CD14-positive monocyte (primary cell): ENCODE measurements at regions not wholly inside any gene's neighbourhood (a gene's known extent, or its start where the extent isn't known, plus 50 kb on each side); places are given as distances from the start of the nearest gene placed in this dataset.

Source experiments
- DNase-seq, 3 donors: peaks; one replicate each; pipeline ENCODE4 v3.0.0-alpha.2; 2011 to 2022
- H2AFZ ChIP-seq: 2 replicates; pipeline ENCODE4 v1.6.0; 2012; ENCODE audit warnings: mild to moderate bottlenecking, low read depth, low read length, inconsistent platforms; ENCODE audit not compliant: insufficient read depth, poor library complexity, severe bottlenecking
- H3K27ac ChIP-seq, 2 donors: 1 replicate in 1 of 2; 2 replicates in 1 of 2; pipeline ENCODE4 v1.5.1; 2012 to 2013; ENCODE audit warnings: low read length in 2 of 2, control low read depth in 1 of 2, inconsistent platforms in 1 of 2, low read depth in 1 of 2, mild to moderate bottlenecking in 1 of 2
- H3K27me3 ChIP-seq, 2 donors: one replicate each; pipeline versions ENCODE4 v1.6.0 to v1.6.1; 2011 to 2013; ENCODE audit warnings: low read length in 2 of 2; ENCODE audit not compliant: control insufficient read depth in 2 of 2, insufficient read depth in 2 of 2
- H3K36me3 ChIP-seq, 2 donors: replicated peaks in 1 of 2; 1 replicate in 1 of 2; 2 replicates in 1 of 2; pipeline versions ENCODE4 v1.5.1 to v1.6.1; 2012 to 2013; ENCODE audit warnings: low read length in 2 of 2, control low read depth in 1 of 2, inconsistent platforms in 1 of 2, mild to moderate bottlenecking in 1 of 2; ENCODE audit not compliant: insufficient read depth in 2 of 2, control insufficient read depth in 1 of 2
- H3K4me1 ChIP-seq, 2 donors: 1 replicate in 1 of 2; 2 replicates in 1 of 2; pipeline versions ENCODE4 v1.5.1 to v1.6.1; 2012 to 2013; ENCODE audit warnings: low read length in 2 of 2, control low read depth in 1 of 2, inconsistent platforms in 1 of 2, mild to moderate bottlenecking in 1 of 2, moderate library complexity in 1 of 2; ENCODE audit not compliant: insufficient read depth in 2 of 2, control insufficient read depth in 1 of 2
- H3K4me2 ChIP-seq: replicated peaks from 2 replicates; pipeline ENCODE3; 2012; ENCODE audit warnings: low read length, moderate library complexity, mild to moderate bottlenecking; ENCODE audit not compliant: poor library complexity, severe bottlenecking; ENCODE audit errors: extremely low read depth
- H3K4me3 ChIP-seq, 3 experiments: fragments of 200-600 bp in 1 of 3; sonication (generic) in 1 of 3; replicated peaks in 1 of 3; 1 replicate in 2 of 3; 2 replicates in 1 of 3; pipeline ENCODE4 v1.5.1; 2011 to 2013; ENCODE audit warnings: low read length in 3 of 3, mild to moderate bottlenecking in 3 of 3, control low read depth in 2 of 3, low read depth in 2 of 3, inconsistent platforms in 1 of 3, moderate library complexity in 1 of 3
- H3K79me2 ChIP-seq: 2 replicates; pipeline ENCODE4 v1.6.0; 2012; ENCODE audit warnings: mild to moderate bottlenecking, control low read depth, inconsistent platforms, low read length, moderate library complexity; ENCODE audit not compliant: insufficient read depth
- H3K9ac ChIP-seq: 2 replicates; pipeline ENCODE4 v1.6.0; 2017; ENCODE audit warnings: low read length, mild to moderate bottlenecking; ENCODE audit not compliant: insufficient read depth, poor library complexity, severe bottlenecking
- H3K9me3 ChIP-seq, 2 donors: replicated peaks in 1 of 2; 1 replicate in 1 of 2; 2 replicates in 1 of 2; pipeline versions ENCODE4 v1.5.1 to v1.6.1; 2012 to 2013; ENCODE audit warnings: low read length in 2 of 2, control low read depth in 1 of 2; ENCODE audit not compliant: control insufficient read depth in 1 of 2, insufficient read depth in 1 of 2
- H4K20me1 ChIP-seq: 2 replicates; pipeline ENCODE4 v1.6.0; 2012; ENCODE audit warnings: mild to moderate bottlenecking, low read length, control low read depth, moderate library complexity; ENCODE audit not compliant: insufficient read depth
- H3K27ac Mint-ChIP-seq, 7 donors: one replicate each; pipeline ENCODE4 v1.8.0; 2020; ENCODE audit warnings: mild to moderate bottlenecking in 7 of 7, mixed read lengths in 7 of 7, moderate library complexity in 6 of 7, inconsistent platforms in 2 of 7
- H3K27me3 Mint-ChIP-seq, 3 donors: one replicate each; pipeline ENCODE4 v1.8.0; 2021 to 2022; ENCODE audit warnings: low read depth in 3 of 3, mild to moderate bottlenecking in 3 of 3, mixed read lengths in 3 of 3, moderate library complexity in 3 of 3, inconsistent platforms in 1 of 3
- H3K36me3 Mint-ChIP-seq, 2 donors: one replicate each; pipeline ENCODE4 v1.8.0; 2020; ENCODE audit warnings: mixed read lengths in 2 of 2, inconsistent platforms in 1 of 2, mild to moderate bottlenecking in 1 of 2
- H3K4me1 Mint-ChIP-seq: one replicate; pipeline ENCODE4 v1.8.0; 2020; ENCODE audit warnings: mild to moderate bottlenecking, mixed read lengths
- H3K4me3 Mint-ChIP-seq, 2 donors: one replicate each; pipeline ENCODE4 v1.8.0; 2020; ENCODE audit warnings: mild to moderate bottlenecking in 2 of 2, mixed read lengths in 2 of 2, moderate library complexity in 1 of 2
- H3K9me3 Mint-ChIP-seq, 7 donors: one replicate each; pipeline ENCODE4 v1.8.0; 2020 to 2022; ENCODE audit warnings: mixed read lengths in 7 of 7, mild to moderate bottlenecking in 6 of 7, moderate library complexity in 6 of 7, inconsistent platforms in 2 of 7
- CTCF ChIP-seq: fragments of 200-600 bp; IDR thresholded peaks from one replicate; pipeline ENCODE4 v1.8.0; 2022; ENCODE audit warnings: antibody characterized with exemption, mild to moderate bottlenecking
- WGBS: methylation state at CpG from one replicate; pipeline ENCODE4 v1.1.5; 2013; ENCODE audit warnings: missing lambda C conversion rate; ENCODE audit not compliant: insufficient coverage; 5-methylcytosine and 5-hydroxymethylcytosine counted together
- intact Hi-C, 2 donors: fragments of 100-400 bp; cut with micrococcal nuclease; formaldehyde crosslinking; loops; one replicate each; pipeline versions ENCODE4 v1.15.0 to v1.15.1; 2023

DNA sequence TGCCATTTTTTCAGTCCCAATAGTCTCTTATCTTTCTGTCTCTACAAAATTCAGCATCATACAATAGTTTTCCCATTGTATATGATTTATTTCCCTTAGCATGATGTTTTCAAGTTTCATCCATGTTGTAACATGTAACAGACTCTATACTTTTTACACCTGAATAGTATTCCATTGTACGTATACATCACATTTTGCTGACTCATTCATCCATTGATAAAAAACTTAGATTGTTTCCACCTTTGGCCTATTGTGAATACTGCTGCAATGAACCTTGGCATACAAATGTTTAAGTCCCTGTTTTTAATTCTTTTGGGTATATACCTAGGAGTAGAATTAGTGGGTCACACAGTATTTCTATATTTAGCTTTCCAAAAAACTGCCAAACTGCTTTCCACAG is 349.3 kb upstream of the CDH2 start:
- no peaks in the 10 kb centered on the region for H4K20me1 ChIP-seq
- Mint-ChIP-seq H3K27ac (no peak overlapping the region), H3K36me3 (no peaks in the 10 kb centered on the region), H3K9me3 (peaks cover 0 to 1% (median 0%) of the 10 kb centered on the region in 7 donors), H3K4me1 (no peaks in the 10 kb centered on the region), H3K4me3 (no peak overlapping the region), H3K27me3 (no peaks in the 10 kb centered on the region)
- no peak overlapping the region for H3K27ac ChIP-seq
- TF ChIP-seq CTCF = no peak
- no peak overlapping the region for H3K4me2 ChIP-seq
- no peaks in the 10 kb centered on the region for H3K36me3 ChIP-seq
- WGBS = no CpG with 5 or more reads among the region's 1 CpG
- no peaks in the 10 kb centered on the region for H3K27me3 ChIP-seq
- H3K9me3 ChIP-seq = no peaks in the 10 kb centered on the region
- H3K4me1 ChIP-seq = no peaks in the 10 kb centered on the region
- H3K9ac ChIP-seq = no peak overlapping the region
- intact Hi-C loops = no loop called here
- no peak overlapping the region for H3K4me3 ChIP-seq
- DNase-seq = no peak
- H2AFZ ChIP-seq = no peak overlapping the region
- no peaks in the 10 kb centered on the region for H3K79me2 ChIP-seq

GRCh38 chr18:28523758-28524475 is 347.0 kb upstream of the CDH2 start:
- peaks cover 0 to 5% (median 1%) of the 10 kb centered on the region in 7 donors for H3K9me3 Mint-ChIP-seq
- DNase-seq = no peak
- no peak overlapping the region for H3K4me2 ChIP-seq
- no peak for TF ChIP-seq CTCF
- H4K20me1 ChIP-seq = no peaks in the 10 kb centered on the region
- H3K9me3 ChIP-seq = no peaks in the 10 kb centered on the region
- H3K4me3 ChIP-seq = no peak overlapping the region
- H3K27me3 ChIP-seq = no peaks in the 10 kb centered on the region
- no peaks in the 10 kb centered on the region for H3K36me3 Mint-ChIP-seq
- WGBS = no CpG with 5 or more reads among the region's 10 CpGs
- H3K27me3 Mint-ChIP-seq = no peaks in the 10 kb centered on the region
- intact Hi-C loops = no loop called here
- no peak overlapping the region for H3K9ac ChIP-seq
- no peak overlapping the region for H3K27ac Mint-ChIP-seq
- H3K36me3 ChIP-seq = no peaks in the 10 kb centered on the region
- no peak overlapping the region for H3K4me3 Mint-ChIP-seq
- H3K27ac ChIP-seq = no peak overlapping the region
- H2AFZ ChIP-seq = no peak overlapping the region
- no peaks in the 10 kb centered on the region for H3K4me1 ChIP-seq
- no peaks in the 10 kb centered on the region for H3K79me2 ChIP-seq
- no peaks in the 10 kb centered on the region for H3K4me1 Mint-ChIP-seq
